ENCODE measurements at regions not wholly inside any gene's neighbourhood (a gene's known extent, or its start where the extent isn't known, plus 50 kb on each side); places are given as distances from the start of the nearest gene placed in this dataset.

DNA sequence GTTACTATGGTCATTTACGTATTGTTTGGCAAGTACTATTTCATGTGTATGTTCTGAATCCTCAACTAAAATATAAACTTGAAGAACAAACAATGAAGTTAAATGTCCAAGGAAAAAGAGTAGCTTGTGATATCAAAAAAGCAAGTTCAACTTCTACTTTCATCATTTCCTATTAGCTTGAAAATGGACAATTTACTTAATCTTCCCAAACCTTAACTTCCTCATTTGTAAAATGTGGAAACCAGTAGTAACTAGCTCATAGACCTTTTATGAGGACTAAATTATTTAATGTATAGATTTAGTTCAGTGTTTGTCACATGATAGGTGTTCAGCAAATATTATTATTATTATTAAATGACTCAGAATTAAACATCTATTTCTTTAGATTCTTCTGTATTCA, 276.8 kb upstream of the TET2 start:
- H3K4me1 ChIP-seq (ENCODE audit: low read depth, poor library complexity, severe bottlenecking), result no peaks in the 10 kb centered on the region
- no peak overlapping the region for H3K4me2 ChIP-seq
- TF ChIP-seq, protein P1, sequence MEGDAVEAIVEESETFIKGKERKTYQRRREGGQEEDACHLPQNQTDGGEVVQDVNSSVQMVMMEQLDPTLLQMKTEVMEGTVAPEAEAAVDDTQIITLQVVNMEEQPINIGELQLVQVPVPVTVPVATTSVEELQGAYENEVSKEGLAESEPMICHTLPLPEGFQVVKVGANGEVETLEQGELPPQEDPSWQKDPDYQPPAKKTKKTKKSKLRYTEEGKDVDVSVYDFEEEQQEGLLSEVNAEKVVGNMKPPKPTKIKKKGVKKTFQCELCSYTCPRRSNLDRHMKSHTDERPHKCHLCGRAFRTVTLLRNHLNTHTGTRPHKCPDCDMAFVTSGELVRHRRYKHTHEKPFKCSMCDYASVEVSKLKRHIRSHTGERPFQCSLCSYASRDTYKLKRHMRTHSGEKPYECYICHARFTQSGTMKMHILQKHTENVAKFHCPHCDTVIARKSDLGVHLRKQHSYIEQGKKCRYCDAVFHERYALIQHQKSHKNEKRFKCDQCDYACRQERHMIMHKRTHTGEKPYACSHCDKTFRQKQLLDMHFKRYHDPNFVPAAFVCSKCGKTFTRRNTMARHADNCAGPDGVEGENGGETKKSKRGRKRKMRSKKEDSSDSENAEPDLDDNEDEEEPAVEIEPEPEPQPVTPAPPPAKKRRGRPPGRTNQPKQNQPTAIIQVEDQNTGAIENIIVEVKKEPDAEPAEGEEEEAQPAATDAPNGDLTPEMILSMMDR (conservative IDR thresholded peaks at IDR 0.05; ENCODE audit: low read depth, low read length), result no peak

DNA sequence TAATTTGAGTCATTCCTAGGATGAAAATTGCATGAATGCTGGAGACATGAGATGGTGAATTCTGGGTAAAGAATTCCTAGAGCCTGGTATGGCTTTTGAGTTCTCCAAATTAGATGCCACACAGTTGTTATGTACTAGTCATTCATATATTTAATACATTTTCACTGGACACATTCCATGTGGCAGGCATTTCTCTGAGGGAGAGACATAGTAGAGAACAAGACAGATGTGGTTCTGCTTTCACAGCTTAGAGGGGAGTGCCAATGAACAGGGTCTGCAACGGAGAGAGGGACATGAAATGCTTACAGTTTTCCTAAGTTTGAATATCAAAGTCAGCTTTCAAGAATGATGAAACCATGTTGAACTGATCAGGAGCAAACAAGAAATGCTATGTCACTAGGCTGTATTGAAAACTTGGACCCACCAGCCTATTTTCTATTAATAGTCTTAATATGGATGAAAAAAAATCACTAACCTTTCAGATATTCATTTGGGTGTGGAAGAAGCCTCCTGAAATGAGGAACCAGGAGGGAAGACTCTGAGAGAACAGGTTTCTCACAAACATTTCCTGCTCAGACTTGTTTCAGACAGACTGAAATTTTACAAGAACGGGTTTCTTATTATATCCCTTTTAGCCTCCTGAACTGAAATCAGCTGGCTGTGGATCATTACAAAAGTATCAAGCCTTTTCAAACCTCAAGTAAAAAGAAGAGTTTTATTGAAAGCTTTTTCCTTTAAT, 276.0 kb upstream of the TET2 start:
- Histone ChIP-seq H3K4me2 (no peak overlapping the region), H3K79me2 (ENCODE audit: insufficient read depth, low read depth) (no peaks in the 10 kb centered on the region), H2AFZ (ENCODE audit: low read depth) (no peak overlapping the region), H3K4me3 (IDR thresholded peaks at IDR 0.05; ENCODE audit: insufficient read depth, low read depth, low read length) (no peak overlapping the region), H3K9ac (no peak overlapping the region), H3K27me3 (ENCODE audit: insufficient read depth, low read depth) (no peaks in the 10 kb centered on the region), H3K36me3 (ENCODE audit: insufficient read depth) (no peaks in the 10 kb centered on the region), H3K27ac (no peak overlapping the region), H4K20me1 (ENCODE audit: insufficient read depth) (no peaks in the 10 kb centered on the region), H3K4me1 (ENCODE audit: low read depth, poor library complexity, severe bottlenecking) (no peaks in the 10 kb centered on the region)
- TF ChIP-seq, protein P1 (conservative IDR thresholded peaks at IDR 0.05; ENCODE audit: low read depth, low read length), result no peak

More for the DNA sequence above, 276.8 kb upstream of the TET2 start:
- no peaks in the 10 kb centered on the region for H3K79me2 ChIP-seq (ENCODE audit: insufficient read depth, low read depth)
- no peak overlapping the region for H3K4me3 ChIP-seq (IDR thresholded peaks at IDR 0.05; ENCODE audit: insufficient read depth, low read depth, low read length)
- no peaks in the 10 kb centered on the region for H3K27me3 ChIP-seq (ENCODE audit: insufficient read depth, low read depth)
- H3K36me3 ChIP-seq (ENCODE audit: insufficient read depth), result no peaks in the 10 kb centered on the region
- H4K20me1 ChIP-seq (ENCODE audit: insufficient read depth), result no peaks in the 10 kb centered on the region
- no peak overlapping the region for H3K27ac ChIP-seq
- H3K9ac ChIP-seq, result no peak overlapping the region
- H2AFZ ChIP-seq (ENCODE audit: low read depth), result no peak overlapping the region

DNA sequence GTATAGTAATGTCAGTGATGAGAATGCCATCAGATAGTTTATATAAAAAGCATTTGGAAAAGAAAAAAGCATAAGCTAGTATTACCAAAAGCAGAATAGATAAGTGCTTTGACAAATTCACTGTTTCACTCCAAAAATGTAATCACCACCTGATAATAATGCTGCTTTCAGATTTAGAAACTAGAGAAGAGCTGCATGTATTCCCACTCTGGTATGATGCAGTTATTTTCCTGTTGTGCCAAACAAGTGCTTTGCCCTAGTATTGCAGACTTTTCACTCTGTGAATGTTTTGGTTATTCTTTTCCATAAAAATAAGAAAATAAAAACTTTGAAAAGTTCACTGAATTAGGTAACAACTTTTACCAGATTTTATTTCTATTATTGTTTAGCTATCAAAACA, 267.7 kb upstream of the TET2 start:
- Histone ChIP-seq H3K9ac (no peak overlapping the region), H3K4me1 (ENCODE audit: low read depth, poor library complexity, severe bottlenecking) (peaks cover 14% of the 10 kb centered on the region), H3K27me3 (ENCODE audit: insufficient read depth, low read depth) (no peaks in the 10 kb centered on the region; the same call in 1 of the 2 replicates), H2AFZ (ENCODE audit: low read depth) (no peak overlapping the region), H4K20me1 (ENCODE audit: insufficient read depth) (no peaks in the 10 kb centered on the region), H3K27ac (no peak overlapping the region), H3K4me2 (peak overlapping the region; percentile 23; the same call in 1 of the 2 replicates), H3K4me3 (IDR thresholded peaks at IDR 0.05; ENCODE audit: insufficient read depth, low read depth, low read length) (no peak overlapping the region), H3K79me2 (ENCODE audit: insufficient read depth, low read depth) (no peaks in the 10 kb centered on the region), H3K36me3 (ENCODE audit: insufficient read depth) (no peaks in the 10 kb centered on the region)
- TF ChIP-seq, protein P1 (conservative IDR thresholded peaks at IDR 0.05; ENCODE audit: low read depth, low read length), result no peak

DNA sequence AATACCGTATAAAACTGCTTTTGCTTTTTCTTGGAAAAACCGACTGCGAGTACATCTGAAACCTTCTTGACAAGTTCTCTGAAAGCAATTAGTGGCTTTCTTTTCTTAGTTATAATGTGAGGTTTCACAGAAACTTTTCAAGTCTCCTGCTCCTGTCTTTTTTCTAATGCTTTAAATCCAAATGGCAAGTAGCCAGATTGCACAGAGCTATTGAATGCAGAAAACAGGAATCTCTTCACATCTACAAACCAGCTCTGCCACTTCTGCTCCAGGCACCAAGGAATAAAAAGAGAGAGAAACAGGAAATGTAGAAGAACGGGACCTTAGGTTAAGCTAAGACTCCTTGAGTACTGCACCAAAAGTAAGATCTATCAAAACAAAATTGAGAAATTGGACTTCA, 267.3 kb upstream of the TET2 start:
- Histone ChIP-seq H4K20me1 (ENCODE audit: insufficient read depth) (no peaks in the 10 kb centered on the region), H3K79me2 (ENCODE audit: insufficient read depth, low read depth) (no peaks in the 10 kb centered on the region), H2AFZ (ENCODE audit: low read depth) (no peak overlapping the region), H3K27me3 (ENCODE audit: insufficient read depth, low read depth) (no peaks in the 10 kb centered on the region; the same call in 1 of the 2 replicates), H3K4me2 (peak overlapping the region; percentile 23; the same call in 1 of the 2 replicates), H3K9ac (no peak overlapping the region), H3K4me1 (ENCODE audit: low read depth, poor library complexity, severe bottlenecking) (peaks cover 14% of the 10 kb centered on the region), H3K27ac (no peak overlapping the region), H3K36me3 (ENCODE audit: insufficient read depth) (no peaks in the 10 kb centered on the region), H3K4me3 (IDR thresholded peaks at IDR 0.05; ENCODE audit: insufficient read depth, low read depth, low read length) (no peak overlapping the region)
- TF ChIP-seq, protein P1 (conservative IDR thresholded peaks at IDR 0.05; ENCODE audit: low read depth, low read length), result no peak

Measured in KMS-11 (cell line).